Endothelial cell of umbilical vein (primary cell): ENCODE measurements at regions not wholly inside any gene's neighbourhood (a gene's known extent, or its start where the extent isn't known, plus 50 kb on each side); places are given as distances from the start of the nearest gene placed in this dataset.

ENCODE experiments used
- CTCF ChIP-seq, 2 donors: IDR thresholded peaks; 1 replicate in 1 of 2; 2 replicates in 1 of 2; pipeline ENCODE4 v1.5.1; 2011; ENCODE audit warnings: low read length in 2 of 2, mild to moderate bottlenecking in 2 of 2, moderate library complexity in 2 of 2, control low read depth in 1 of 2, inconsistent platforms in 1 of 2, low read depth in 1 of 2; ENCODE audit not compliant: insufficient read depth in 1 of 2; ENCODE audit errors: extremely low read depth in 1 of 2
- EZH2 ChIP-seq: IDR thresholded peaks from 2 replicates; pipeline ENCODE4 v1.6.1; 2012; ENCODE audit warnings: borderline replicate concordance, low read depth, mild to moderate bottlenecking, moderate library complexity, low read length, inconsistent platforms; ENCODE audit not compliant: severe bottlenecking
- JUN ChIP-seq: IDR thresholded peaks from 2 replicates; pipeline ENCODE4 v1.6.1; 2011; ENCODE audit warnings: borderline replicate concordance, low read depth; ENCODE audit not compliant: insufficient read length, insufficient read depth
- MAX ChIP-seq: IDR thresholded peaks from 2 replicates; pipeline ENCODE4 v1.6.1; 2011; ENCODE audit not compliant: insufficient read depth, insufficient read length
- MYC ChIP-seq: IDR thresholded peaks from one replicate; pipeline ENCODE4 v1.6.1; 2011; ENCODE audit warnings: mild to moderate bottlenecking, low read depth, low read length
- POLR2A ChIP-seq: IDR thresholded peaks from 2 replicates; pipeline ENCODE4 v1.6.1; 2012; ENCODE audit warnings: low read depth, mild to moderate bottlenecking, control low read depth, low read length
- POLR2AphosphoS5 ChIP-seq: IDR thresholded peaks from 2 replicates; pipeline ENCODE4 v1.6.1; 2012; ENCODE audit warnings: low read depth, mild to moderate bottlenecking, control low read depth, low read length, moderate library complexity; ENCODE audit not compliant: insufficient read depth

- TF ChIP-seq CTCF (IDR thresholded peaks at IDR 0.05; ENCODE audit: extremely low read depth in 1 of 2, insufficient read depth in 1 of 2, low read depth in 1 of 2, low read length in 2 of 2) (no peak), POLR2AphosphoS5 (no peak), POLR2A (no peak), EZH2 (no peak), MYC (no peak), JUN (no peak), MAX (no peak)
Observed at GRCh38 chr16:64234200-64234599, 887.7 kb downstream of the CDH11 start.
